GM12878 (cell line): ENCODE measurements at regions not wholly inside any gene's neighbourhood (a gene's known extent, or its start where the extent isn't known, plus 50 kb on each side); places are given as distances from the start of the nearest gene placed in this dataset.

Experiments used
- E4F1 ChIP-seq: fragments of 450-650 bp; IDR thresholded peaks from 2 replicates; pipeline ENCODE4 v1.6.1; 2018; ENCODE audit warnings: borderline replicate concordance, mild to moderate bottlenecking; ENCODE audit not compliant: partially characterized antibody
- ELK1 ChIP-seq: IDR thresholded peaks from 2 replicates; pipeline ENCODE4 v1.6.1; 2012; ENCODE audit warnings: low read depth, low read length, improper control_type of control experiment
- JUND ChIP-seq: IDR thresholded peaks from 2 replicates; pipeline ENCODE4 v1.6.1; 2012; ENCODE audit warnings: low read depth, mild to moderate bottlenecking, low read length, improper control_type of control experiment, moderate library complexity
- MXI1 ChIP-seq: fragments of 150-350 bp; IDR thresholded peaks from 2 replicates; pipeline ENCODE4 v1.6.1; 2011; ENCODE audit warnings: low read depth, mild to moderate bottlenecking, inconsistent platforms, low read length, improper control_type of control experiment
- NFYB ChIP-seq: IDR thresholded peaks from 2 replicates; pipeline ENCODE4 v1.6.1; 2011; ENCODE audit warnings: low read depth, mild to moderate bottlenecking, low read length, improper control_type of control experiment, moderate library complexity; ENCODE audit not compliant: insufficient read depth
- SMARCA5 ChIP-seq: fragments of 450-650 bp; IDR thresholded peaks from 2 replicates; pipeline ENCODE4 v1.6.1; 2017; ENCODE audit warnings: mild to moderate bottlenecking
- ZBTB4 ChIP-seq: fragments of 450-650 bp; formaldehyde crosslinking; IDR thresholded peaks from 2 replicates; pipeline ENCODE4 v1.4.0; 2022; ENCODE audit warnings: mild to moderate bottlenecking, moderate library complexity

GRCh38 chr15:97692301-97693015 lies 268.0 kb upstream of the ARRDC4 start (continued):
- no peak for TF ChIP-seq E4F1
- TF ChIP-seq SMARCA5: no peak
- TF ChIP-seq MXI1: no peak
- no peak for TF ChIP-seq ZBTB4 (CRISPR knock-in tag)
- TF ChIP-seq ELK1: no peak
- TF ChIP-seq JUND: no peak
- no peak for TF ChIP-seq NFYB
